A673 (cell line): ENCODE measurements at regions not wholly inside any gene's neighbourhood (a gene's known extent, or its start where the extent isn't known, plus 50 kb on each side); places are given as distances from the start of the nearest gene placed in this dataset.

Source experiments
- BruUV-seq: library from RNA; stranded (reverse); fragments of 400-500 nt; replicated peaks from 2 replicates; lab custom pipeline; 2021; lab: Mats Ljungman, UMichigan
- CTCF ChIA-PET: fragments of 300-600 bp; sonication (Branson Sonifier 250); formaldehyde crosslinking; loops from one replicate; lab custom pipeline; 2022; ENCODE audit warnings: antibody characterized with exemption; lab: Charles Lee
- POLR2A ChIA-PET: fragments of 300-600 bp; sonication (Branson Sonifier 250); formaldehyde crosslinking; loops from one replicate; lab custom pipeline; 2022; ENCODE audit warnings: antibody characterized with exemption; ENCODE audit not compliant: low non-redundant PET; lab: Charles Lee
- DNase-seq: peaks from one replicate; pipeline ENCODE4 v3.0.0-alpha.2; 2015; ENCODE audit warnings: low spot score
- H3K27ac ChIP-seq: fragments of 200-600 bp; sonication (generic); 2 replicates; pipeline ENCODE4 v1.5.1; 2016; ENCODE audit warnings: mixed run types, low read depth, mild to moderate bottlenecking, mixed read lengths, antibody characterized with exemption, low read length; ENCODE audit not compliant: poor library complexity, severe bottlenecking
- H3K27me3 ChIP-seq: fragments of 200-600 bp; sonication (generic); replicated peaks from 2 replicates; pipeline ENCODE4 v1.6.1; 2017; ENCODE audit warnings: mixed run types, low read depth, mild to moderate bottlenecking, mixed read lengths, antibody characterized with exemption, low read length; ENCODE audit not compliant: insufficient read depth, poor library complexity
- H3K36me3 ChIP-seq: fragments of 200-600 bp; sonication (generic); 2 replicates; pipeline ENCODE4 v1.6.1; 2016; ENCODE audit warnings: mixed run types, mild to moderate bottlenecking, mixed read lengths, antibody characterized with exemption, low read length; ENCODE audit not compliant: insufficient read depth, poor library complexity, severe bottlenecking
- H3K4me1 ChIP-seq: fragments of 200-600 bp; sonication (generic); 2 replicates; pipeline ENCODE4 v1.6.1; 2017; ENCODE audit warnings: mixed run types, mild to moderate bottlenecking, mixed read lengths, antibody characterized with exemption, low read length; ENCODE audit not compliant: insufficient read depth, poor library complexity, severe bottlenecking
- H3K4me3 ChIP-seq: fragments of 200-600 bp; sonication (generic); 2 replicates; pipeline ENCODE4 v1.5.1; 2016; ENCODE audit warnings: low read depth, mixed run types, mild to moderate bottlenecking, mixed read lengths, low read length; ENCODE audit not compliant: poor library complexity, severe bottlenecking
- H3K9me3 ChIP-seq: fragments of 200-600 bp; sonication (generic); 2 replicates; pipeline ENCODE4 v1.6.1; 2016; ENCODE audit warnings: mixed run types, low read depth, mild to moderate bottlenecking, mixed read lengths, antibody characterized with exemption, low read length; ENCODE audit not compliant: poor library complexity, severe bottlenecking
- EZH2 ChIP-seq: fragments of 200-600 bp; sonication (generic); IDR thresholded peaks from 2 replicates; pipeline ENCODE4 v1.6.1; 2017; ENCODE audit warnings: borderline replicate concordance, low read depth, mild to moderate bottlenecking, mixed read lengths, antibody characterized with exemption, low read length; ENCODE audit not compliant: poor library complexity, severe bottlenecking
- intact Hi-C: fragments of 100-400 bp; cut with micrococcal nuclease; formaldehyde crosslinking; loops from one replicate; pipeline ENCODE4 v1.10.0; 2022; ENCODE audit not compliant: unreplicated experiment
- TF ChIP-seq, protein P1 (sequence below): fragments of 300-800, 200-600 bp; sonication (generic); conservative IDR thresholded peaks from 2 replicates; pipeline ENCODE4 v1.5.1; 2017; ENCODE audit warnings: low read depth, mild to moderate bottlenecking, antibody characterized with exemption, low read length, moderate library complexity, mixed read lengths

DNA sequence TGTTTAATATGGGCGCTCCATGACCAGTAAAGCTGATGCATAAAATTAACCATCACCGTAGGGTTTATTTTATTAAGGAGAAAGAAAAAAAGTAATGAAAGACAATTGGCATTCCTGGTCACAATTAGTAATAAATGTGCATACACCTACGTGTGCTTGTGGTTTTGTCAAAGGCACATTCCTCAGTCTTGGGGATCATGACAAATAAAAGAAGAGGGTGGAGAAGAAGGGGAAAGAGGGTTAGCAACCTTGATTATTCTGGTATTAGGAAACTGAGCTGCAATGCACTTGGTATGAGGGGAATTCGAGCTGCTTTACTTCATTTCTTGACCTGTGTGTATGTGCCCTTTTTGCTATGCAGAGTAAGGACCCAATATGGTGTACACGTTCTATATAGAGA, 1798.3 kb upstream of the PCDH7 start:
- POLR2A ChIA-PET, result no interaction called here

DNA sequence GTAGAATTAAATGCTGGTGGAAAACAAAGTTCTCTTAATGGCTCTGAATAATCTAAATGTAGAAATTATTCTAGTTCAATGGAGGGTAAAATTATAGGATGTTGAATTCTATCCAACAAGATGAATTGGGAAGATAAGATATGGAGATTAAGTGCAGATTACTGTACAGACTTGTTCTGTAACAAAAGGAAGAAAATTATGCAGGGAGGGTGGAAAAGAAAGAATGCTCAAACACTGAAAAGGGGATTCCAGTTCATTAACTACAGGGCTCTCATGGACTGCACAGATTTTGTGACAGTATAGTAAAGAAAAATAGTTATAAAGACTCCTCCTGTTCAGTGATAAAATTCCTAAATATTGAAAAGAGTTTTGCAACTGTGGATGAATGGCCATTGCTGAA, 1794.0 kb upstream of the PCDH7 start:
- peak; percentile 79 for DNase-seq
- CTCF ChIA-PET, result no interaction called here
- TF ChIP-seq EZH2, result no peak
- TF ChIP-seq, protein P1, sequence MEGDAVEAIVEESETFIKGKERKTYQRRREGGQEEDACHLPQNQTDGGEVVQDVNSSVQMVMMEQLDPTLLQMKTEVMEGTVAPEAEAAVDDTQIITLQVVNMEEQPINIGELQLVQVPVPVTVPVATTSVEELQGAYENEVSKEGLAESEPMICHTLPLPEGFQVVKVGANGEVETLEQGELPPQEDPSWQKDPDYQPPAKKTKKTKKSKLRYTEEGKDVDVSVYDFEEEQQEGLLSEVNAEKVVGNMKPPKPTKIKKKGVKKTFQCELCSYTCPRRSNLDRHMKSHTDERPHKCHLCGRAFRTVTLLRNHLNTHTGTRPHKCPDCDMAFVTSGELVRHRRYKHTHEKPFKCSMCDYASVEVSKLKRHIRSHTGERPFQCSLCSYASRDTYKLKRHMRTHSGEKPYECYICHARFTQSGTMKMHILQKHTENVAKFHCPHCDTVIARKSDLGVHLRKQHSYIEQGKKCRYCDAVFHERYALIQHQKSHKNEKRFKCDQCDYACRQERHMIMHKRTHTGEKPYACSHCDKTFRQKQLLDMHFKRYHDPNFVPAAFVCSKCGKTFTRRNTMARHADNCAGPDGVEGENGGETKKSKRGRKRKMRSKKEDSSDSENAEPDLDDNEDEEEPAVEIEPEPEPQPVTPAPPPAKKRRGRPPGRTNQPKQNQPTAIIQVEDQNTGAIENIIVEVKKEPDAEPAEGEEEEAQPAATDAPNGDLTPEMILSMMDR, result no peak
- Histone ChIP-seq H3K27me3 (no peaks in the 10 kb centered on the region), H3K9me3 (no peaks in the 10 kb centered on the region), H3K4me3 (no peak overlapping the region), H3K4me1 (peaks cover 16% of the 10 kb centered on the region), H3K27ac (no peak overlapping the region), H3K36me3 (no peaks in the 10 kb centered on the region)
- BruUV-seq, result no TSS peak
- intact Hi-C loops, result no loop called here
- POLR2A ChIA-PET, result no interaction called here

More for the DNA sequence above, 1798.3 kb upstream of the PCDH7 start:
- H3K9me3 ChIP-seq, result no peaks in the 10 kb centered on the region
- CTCF ChIA-PET, result no interaction called here
- intact Hi-C loops, result no loop called here
- TF ChIP-seq, protein P1, result no peak
- TF ChIP-seq EZH2, result no peak
- BruUV-seq, result no TSS peak
- no peak overlapping the region for H3K27ac ChIP-seq
- peaks cover 15% of the 10 kb centered on the region for H3K4me1 ChIP-seq
- no peaks in the 10 kb centered on the region for H3K27me3 ChIP-seq
- no peaks in the 10 kb centered on the region for H3K36me3 ChIP-seq
- no peak for DNase-seq
- no peak overlapping the region for H3K4me3 ChIP-seq

DNA sequence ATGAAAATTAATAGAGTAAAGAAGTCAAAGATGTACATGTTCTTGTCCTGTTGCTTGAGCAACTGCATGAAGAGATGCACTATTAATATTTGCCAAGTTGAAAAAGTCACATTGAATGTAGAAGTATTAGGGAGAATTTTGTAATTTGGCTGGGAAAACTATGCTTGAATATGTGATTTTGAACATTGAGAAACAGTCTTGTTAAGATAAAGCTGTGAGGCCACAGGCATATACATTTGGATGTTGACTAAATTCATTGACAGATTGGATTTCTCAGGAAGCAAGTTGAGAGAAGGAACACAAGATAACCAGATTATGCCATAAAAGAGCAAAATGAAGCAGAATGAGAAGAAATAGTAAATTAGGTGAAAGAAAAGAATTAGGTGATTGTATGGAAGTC, 1777.5 kb upstream of the PCDH7 start:
- Histone ChIP-seq H3K4me3 (no peak overlapping the region), H3K4me1 (no peaks in the 10 kb centered on the region), H3K9me3 (no peaks in the 10 kb centered on the region), H3K36me3 (no peaks in the 10 kb centered on the region), H3K27me3 (no peaks in the 10 kb centered on the region), H3K27ac (no peak overlapping the region)
- CTCF ChIA-PET, result no interaction called here
- TF ChIP-seq, protein P1, result no peak
- TF ChIP-seq EZH2, result no peak
- BruUV-seq, result no TSS peak
- no peak for DNase-seq
- intact Hi-C loops, result no loop called here
- POLR2A ChIA-PET, result interaction anchor here (0.5 kb wide), 1 partner anchor 11 kb away, joined by 4 read pairs; no protein-coding TSS in a partner anchor
